ENCODE measurements at regions not wholly inside any gene's neighbourhood (a gene's known extent, or its start where the extent isn't known, plus 50 kb on each side); places are given as distances from the start of the nearest gene placed in this dataset.

- Mint-ChIP-seq H3K27me3 (ENCODE audit: unreplicated experiment) (no peaks in the 10 kb centered on the region), H3K4me3 (ENCODE audit: unreplicated experiment) (no peak overlapping the region), H3K27ac (ENCODE audit: unreplicated experiment) (no peak overlapping the region), H3K36me3 (ENCODE audit: low read depth, unreplicated experiment) (no peaks in the 10 kb centered on the region), H3K9me3 (ENCODE audit: unreplicated experiment) (no peaks in the 10 kb centered on the region), H3K4me1 (ENCODE audit: unreplicated experiment) (peaks cover 12% of the 10 kb centered on the region)
- DNase-seq (ENCODE audit: low spot score): no peak
- TF ChIP-seq, protein P1, sequence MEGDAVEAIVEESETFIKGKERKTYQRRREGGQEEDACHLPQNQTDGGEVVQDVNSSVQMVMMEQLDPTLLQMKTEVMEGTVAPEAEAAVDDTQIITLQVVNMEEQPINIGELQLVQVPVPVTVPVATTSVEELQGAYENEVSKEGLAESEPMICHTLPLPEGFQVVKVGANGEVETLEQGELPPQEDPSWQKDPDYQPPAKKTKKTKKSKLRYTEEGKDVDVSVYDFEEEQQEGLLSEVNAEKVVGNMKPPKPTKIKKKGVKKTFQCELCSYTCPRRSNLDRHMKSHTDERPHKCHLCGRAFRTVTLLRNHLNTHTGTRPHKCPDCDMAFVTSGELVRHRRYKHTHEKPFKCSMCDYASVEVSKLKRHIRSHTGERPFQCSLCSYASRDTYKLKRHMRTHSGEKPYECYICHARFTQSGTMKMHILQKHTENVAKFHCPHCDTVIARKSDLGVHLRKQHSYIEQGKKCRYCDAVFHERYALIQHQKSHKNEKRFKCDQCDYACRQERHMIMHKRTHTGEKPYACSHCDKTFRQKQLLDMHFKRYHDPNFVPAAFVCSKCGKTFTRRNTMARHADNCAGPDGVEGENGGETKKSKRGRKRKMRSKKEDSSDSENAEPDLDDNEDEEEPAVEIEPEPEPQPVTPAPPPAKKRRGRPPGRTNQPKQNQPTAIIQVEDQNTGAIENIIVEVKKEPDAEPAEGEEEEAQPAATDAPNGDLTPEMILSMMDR (IDR thresholded peaks at IDR 0.05; ENCODE audit: unreplicated experiment): no peak
Measured at GRCh38 chr16:13684819-13685563, 235.0 kb upstream of the ERCC4 start.

DNA sequence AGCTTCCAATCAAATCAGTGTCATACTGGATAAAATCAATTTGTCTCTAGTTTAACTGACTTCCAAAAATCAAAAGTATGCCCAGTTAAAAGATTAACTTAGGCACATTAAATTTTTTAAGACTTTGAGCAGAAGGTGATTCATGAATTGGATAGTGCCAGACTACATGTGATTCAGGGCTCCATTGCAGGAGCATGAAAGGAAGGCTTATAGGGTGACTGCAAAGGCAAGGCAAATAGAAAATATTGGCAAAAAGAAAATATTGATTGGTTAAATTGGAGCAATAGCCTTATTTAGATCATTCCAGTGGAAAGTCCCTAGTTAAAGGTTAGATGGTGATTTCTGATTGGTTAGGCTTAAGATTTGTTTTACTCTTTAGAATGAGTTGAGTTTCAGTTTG lies 223.9 kb upstream of the ERCC4 start:
- Mint-ChIP-seq H3K9me3 (ENCODE audit: unreplicated experiment) (peaks cover 4% of the 10 kb centered on the region), H3K27ac (ENCODE audit: unreplicated experiment) (no peak overlapping the region), H3K27me3 (ENCODE audit: unreplicated experiment) (no peaks in the 10 kb centered on the region), H3K4me3 (ENCODE audit: unreplicated experiment) (no peak overlapping the region), H3K4me1 (ENCODE audit: unreplicated experiment) (no peaks in the 10 kb centered on the region), H3K36me3 (ENCODE audit: low read depth, unreplicated experiment) (no peaks in the 10 kb centered on the region)
- no peak for DNase-seq (ENCODE audit: low spot score)
- TF ChIP-seq, protein P1 (IDR thresholded peaks at IDR 0.05; ENCODE audit: unreplicated experiment): no peak

DNA sequence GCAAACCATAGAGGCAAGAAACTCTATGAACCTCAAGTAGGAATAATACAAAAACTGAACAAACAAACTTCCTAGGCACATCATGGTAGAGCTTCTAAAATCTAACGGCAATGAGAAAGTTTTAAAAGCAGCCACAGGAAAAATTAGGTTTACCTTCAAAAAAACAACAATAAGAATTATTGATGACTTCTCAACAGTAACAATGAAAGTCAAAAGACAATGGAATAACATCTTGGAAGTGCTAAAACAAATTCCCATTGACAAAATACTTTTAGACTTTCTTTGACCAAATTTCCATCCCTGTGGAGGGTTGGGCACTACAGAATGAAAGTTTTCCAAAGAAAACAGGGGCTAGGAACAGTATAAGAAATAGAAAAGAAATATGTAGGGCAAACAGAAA lies 222.9 kb upstream of the ERCC4 start:
- Mint-ChIP-seq H3K4me3 (ENCODE audit: unreplicated experiment) (no peak overlapping the region), H3K4me1 (ENCODE audit: unreplicated experiment) (no peaks in the 10 kb centered on the region), H3K27me3 (ENCODE audit: unreplicated experiment) (no peaks in the 10 kb centered on the region), H3K36me3 (ENCODE audit: low read depth, unreplicated experiment) (no peaks in the 10 kb centered on the region), H3K9me3 (ENCODE audit: unreplicated experiment) (peaks cover 4% of the 10 kb centered on the region), H3K27ac (ENCODE audit: unreplicated experiment) (no peak overlapping the region)
- no peak for DNase-seq (ENCODE audit: low spot score)
- TF ChIP-seq, protein P1 (IDR thresholded peaks at IDR 0.05; ENCODE audit: unreplicated experiment): no peak

- Mint-ChIP-seq H3K4me1 (ENCODE audit: unreplicated experiment) (no peaks in the 10 kb centered on the region), H3K36me3 (ENCODE audit: low read depth, unreplicated experiment) (no peaks in the 10 kb centered on the region), H3K9me3 (ENCODE audit: unreplicated experiment) (peaks cover 4% of the 10 kb centered on the region)
Measured at GRCh38 chr16:13697568-13697967, 222.4 kb upstream of the ERCC4 start.

GRCh38 chr16:13702614-13703013 lies 217.3 kb upstream of the ERCC4 start:
- no peaks in the 10 kb centered on the region for H3K36me3 Mint-ChIP-seq (ENCODE audit: low read depth, unreplicated experiment)
- TF ChIP-seq, protein P1 (IDR thresholded peaks at IDR 0.05; ENCODE audit: unreplicated experiment): no peak
- H3K4me1 Mint-ChIP-seq (ENCODE audit: unreplicated experiment): no peaks in the 10 kb centered on the region
- H3K9me3 Mint-ChIP-seq (ENCODE audit: unreplicated experiment): no peaks in the 10 kb centered on the region
- H3K27me3 Mint-ChIP-seq (ENCODE audit: unreplicated experiment): no peaks in the 10 kb centered on the region
- DNase-seq (ENCODE audit: low spot score): no peak
- H3K27ac Mint-ChIP-seq (ENCODE audit: unreplicated experiment): no peak overlapping the region
- H3K4me3 Mint-ChIP-seq (ENCODE audit: unreplicated experiment): no peak overlapping the region

More at GRCh38 chr16:13697568-13697967, 222.4 kb upstream of the ERCC4 start:
- no peak overlapping the region for H3K27ac Mint-ChIP-seq (ENCODE audit: unreplicated experiment)
- no peaks in the 10 kb centered on the region for H3K27me3 Mint-ChIP-seq (ENCODE audit: unreplicated experiment)
- TF ChIP-seq, protein P1 (IDR thresholded peaks at IDR 0.05; ENCODE audit: unreplicated experiment): no peak
- DNase-seq (ENCODE audit: low spot score): no peak
- no peak overlapping the region for H3K4me3 Mint-ChIP-seq (ENCODE audit: unreplicated experiment)

Measured in endothelial cell (in vitro differentiated cells).